ENCODE measurements at regions not wholly inside any gene's neighbourhood (a gene's known extent, or its start where the extent isn't known, plus 50 kb on each side); places are given as distances from the start of the nearest gene placed in this dataset.

GRCh38 chr6:147057188-147057587 is 147.0 kb upstream of the STXBP5 start:
- no peak overlapping the region for H3K27ac ChIP-seq
- TF ChIP-seq CTCF (conservative IDR thresholded peaks at IDR 0.05) = no peak

GRCh38 chr6:147057705-147058342 is 146.4 kb upstream of the STXBP5 start:
- TF ChIP-seq CTCF (conservative IDR thresholded peaks at IDR 0.05) = no peak
- no peak overlapping the region for H3K27ac ChIP-seq

GRCh38 chr6:147058786-147059385 is 145.3 kb upstream of the STXBP5 start:
- no peak overlapping the region for H3K27ac ChIP-seq
- no peak for TF ChIP-seq CTCF (conservative IDR thresholded peaks at IDR 0.05)

- no peak for TF ChIP-seq CTCF (conservative IDR thresholded peaks at IDR 0.05)
- H3K27ac ChIP-seq = peak overlapping the region; percentile 4; the same call in 1 of the 2 replicates
Observed at GRCh38 chr6:147060636-147061035, 143.6 kb upstream of the STXBP5 start.

GRCh38 chr6:147061252-147061651 is 143.0 kb upstream of the STXBP5 start:
- TF ChIP-seq CTCF (conservative IDR thresholded peaks at IDR 0.05) = no peak
- H3K27ac ChIP-seq = peak overlapping the region; percentile 4; the same call in 1 of the 2 replicates

GRCh38 chr6:147063469-147064031 is 140.7 kb upstream of the STXBP5 start:
- H3K27ac ChIP-seq = no peak overlapping the region
- no peak for TF ChIP-seq CTCF (conservative IDR thresholded peaks at IDR 0.05)

GRCh38 chr6:147065786-147066185 is 138.4 kb upstream of the STXBP5 start:
- H3K27ac ChIP-seq = no peak overlapping the region
- TF ChIP-seq CTCF (conservative IDR thresholded peaks at IDR 0.05) = no peak

Data from VCaP (cell line).